GM10266 (cell line): ENCODE measurements at regions not wholly inside any gene's neighbourhood (a gene's known extent, or its start where the extent isn't known, plus 50 kb on each side); places are given as distances from the start of the nearest gene placed in this dataset.

Experiments
- DNase-seq: peaks from one replicate; pipeline ENCODE4 v3.0.0; 2012; ENCODE audit errors: extremely low spot score
- CTCF ChIP-seq: IDR thresholded peaks from 2 replicates; pipeline ENCODE4 v1.5.1; 2012; ENCODE audit warnings: mild to moderate bottlenecking, low read depth; ENCODE audit not compliant: control insufficient read depth, insufficient read depth; ENCODE audit errors: missing control alignments

GRCh38 chr9:106076711-106077110 is 382.4 kb downstream of the TMEM38B start:
- DNase-seq: no peak
- no peak for TF ChIP-seq CTCF

GRCh38 chr9:106077731-106078130 is 383.4 kb downstream of the TMEM38B start:
- TF ChIP-seq CTCF: no peak
- no peak for DNase-seq

- TF ChIP-seq CTCF: no peak
- no peak for DNase-seq
Measured at GRCh38 chr9:106082621-106083020, 388.3 kb downstream of the TMEM38B start.

- DNase-seq: no peak
- TF ChIP-seq CTCF: no peak
Measured at GRCh38 chr9:106084702-106085101, 390.4 kb downstream of the TMEM38B start.

GRCh38 chr9:106085479-106085878 is 391.1 kb downstream of the TMEM38B start:
- no peak for DNase-seq
- no peak for TF ChIP-seq CTCF

- TF ChIP-seq CTCF: no peak
- DNase-seq: no peak
Measured at GRCh38 chr9:106092083-106092482, 397.7 kb downstream of the TMEM38B start.

GRCh38 chr9:106102821-106103220 is 408.5 kb downstream of the TMEM38B start:
- no peak for TF ChIP-seq CTCF
- DNase-seq: no peak
